Muscle of arm (tissue), 1 donor: ENCODE measurements at regions not wholly inside any gene's neighbourhood (a gene's known extent, or its start where the extent isn't known, plus 50 kb on each side); places are given as distances from the start of the nearest gene placed in this dataset.
"Not testable (repeated sequence)": the region's sequence is repeated elsewhere in the genome, so short reads cannot be mapped to it uniquely, and the experiment has no call there.

Experiments used
- DNase-seq: peaks from one replicate; pipeline ENCODE4 v3.0.0-alpha.2; 2013

GRCh38 chr17:30686538-30687479 is 137.7 kb downstream of the CRLF3 start:
- DNase-seq, result not testable (repeated sequence)

DNA sequence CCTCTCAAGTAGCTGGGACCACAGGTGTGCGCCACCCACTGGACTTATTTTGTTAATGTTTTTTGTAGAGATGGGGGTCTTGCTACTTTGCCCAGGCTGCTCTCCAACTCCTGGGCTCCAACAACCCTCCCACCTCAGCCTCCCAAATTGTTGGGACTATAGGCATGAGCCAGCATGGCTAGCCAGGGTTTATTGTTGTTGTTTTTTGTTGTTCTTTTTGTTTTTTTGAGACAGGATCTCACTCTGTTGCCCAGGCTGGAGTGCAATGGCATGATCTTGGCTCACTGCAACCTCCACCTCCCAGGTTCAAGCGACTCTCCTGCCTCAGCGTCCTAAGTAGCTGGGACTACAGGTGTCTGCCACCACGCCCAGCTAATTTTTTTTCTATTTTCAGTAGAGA is 142.2 kb downstream of the CRLF3 start:
- DNase-seq, result not testable (repeated sequence)

GRCh38 chr17:30680681-30681080 is 143.8 kb downstream of the CRLF3 start:
- DNase-seq, result not testable (repeated sequence)

DNA sequence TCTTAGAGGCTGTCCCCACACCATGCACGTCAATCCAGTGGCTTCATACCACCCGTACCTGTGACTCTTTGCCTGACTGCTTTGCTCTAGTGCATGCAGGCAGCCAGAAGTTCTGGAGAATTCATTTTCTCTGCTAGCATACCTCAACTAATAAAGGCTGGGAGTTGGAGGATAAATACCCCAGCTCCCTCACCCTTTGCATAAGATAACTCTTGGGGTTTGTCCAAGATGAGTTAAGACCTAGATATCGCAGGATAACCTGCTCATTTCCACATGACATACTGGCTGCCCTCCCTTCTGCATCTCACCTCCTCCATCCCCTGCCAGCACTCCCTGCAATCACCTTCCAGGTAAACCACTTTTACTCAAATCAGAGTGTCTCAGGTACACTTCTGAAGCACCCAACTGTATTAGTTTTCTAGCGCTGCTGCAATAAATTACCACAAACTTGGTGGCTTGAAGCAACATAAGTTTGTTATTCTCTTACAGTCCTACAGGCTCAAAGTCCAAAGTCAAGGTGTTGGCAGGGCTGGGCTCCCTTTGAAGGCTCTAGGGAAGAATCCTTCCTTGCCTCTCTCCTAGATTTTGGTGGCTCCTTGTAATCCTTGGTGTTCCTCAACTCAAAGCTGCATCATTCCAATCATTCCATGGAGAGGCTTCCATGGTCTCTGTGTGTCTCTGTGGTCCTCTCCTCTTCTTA is 146.8 kb downstream of the CRLF3 start:
- DNase-seq, result no peak

- not testable (repeated sequence) for DNase-seq
Measured at GRCh38 chr17:30675777-30676492, 148.6 kb downstream of the CRLF3 start.

GRCh38 chr17:30669217-30669649 is 155.3 kb downstream of the CRLF3 start:
- not testable (repeated sequence) for DNase-seq

- DNase-seq, result not testable (repeated sequence)
Measured at GRCh38 chr17:30668360-30669181, 155.9 kb downstream of the CRLF3 start.

DNA sequence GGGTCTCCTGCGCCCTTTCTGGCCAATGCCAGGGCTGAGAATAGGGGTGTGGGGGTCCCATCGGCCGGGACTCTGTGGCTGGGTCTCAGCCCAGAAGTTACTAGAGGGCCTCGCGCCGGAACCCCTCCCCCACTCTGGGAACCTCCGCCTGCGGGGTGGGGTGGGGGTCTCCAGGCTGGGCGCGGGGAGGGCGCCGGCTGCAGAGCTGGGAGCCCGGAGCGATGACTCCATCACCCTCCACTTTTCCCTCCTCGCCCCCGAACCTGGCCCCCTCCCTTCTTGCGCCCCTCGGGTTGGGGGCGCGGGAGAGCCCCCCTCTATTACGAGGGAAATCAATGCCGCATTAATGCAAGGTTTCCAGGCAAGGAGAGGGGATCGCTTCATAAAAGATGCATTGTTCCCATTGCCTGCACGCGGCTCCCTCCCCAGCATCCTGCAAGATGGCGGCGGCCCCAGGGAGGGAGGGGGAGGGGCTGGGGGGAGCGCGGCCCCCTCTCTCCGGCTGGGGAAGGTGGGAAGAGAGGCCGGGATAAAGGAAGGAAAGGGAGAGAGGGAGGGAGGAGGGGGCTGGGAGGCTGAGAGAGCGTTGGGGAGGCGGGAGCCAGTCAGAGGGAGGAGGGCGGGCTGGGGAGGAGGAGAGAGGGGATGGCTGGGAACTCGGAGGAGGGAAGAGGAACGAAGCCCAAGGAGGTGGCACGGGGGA is 156.7 kb downstream of the CRLF3 start:
- peak; percentile 88 for DNase-seq

DNA sequence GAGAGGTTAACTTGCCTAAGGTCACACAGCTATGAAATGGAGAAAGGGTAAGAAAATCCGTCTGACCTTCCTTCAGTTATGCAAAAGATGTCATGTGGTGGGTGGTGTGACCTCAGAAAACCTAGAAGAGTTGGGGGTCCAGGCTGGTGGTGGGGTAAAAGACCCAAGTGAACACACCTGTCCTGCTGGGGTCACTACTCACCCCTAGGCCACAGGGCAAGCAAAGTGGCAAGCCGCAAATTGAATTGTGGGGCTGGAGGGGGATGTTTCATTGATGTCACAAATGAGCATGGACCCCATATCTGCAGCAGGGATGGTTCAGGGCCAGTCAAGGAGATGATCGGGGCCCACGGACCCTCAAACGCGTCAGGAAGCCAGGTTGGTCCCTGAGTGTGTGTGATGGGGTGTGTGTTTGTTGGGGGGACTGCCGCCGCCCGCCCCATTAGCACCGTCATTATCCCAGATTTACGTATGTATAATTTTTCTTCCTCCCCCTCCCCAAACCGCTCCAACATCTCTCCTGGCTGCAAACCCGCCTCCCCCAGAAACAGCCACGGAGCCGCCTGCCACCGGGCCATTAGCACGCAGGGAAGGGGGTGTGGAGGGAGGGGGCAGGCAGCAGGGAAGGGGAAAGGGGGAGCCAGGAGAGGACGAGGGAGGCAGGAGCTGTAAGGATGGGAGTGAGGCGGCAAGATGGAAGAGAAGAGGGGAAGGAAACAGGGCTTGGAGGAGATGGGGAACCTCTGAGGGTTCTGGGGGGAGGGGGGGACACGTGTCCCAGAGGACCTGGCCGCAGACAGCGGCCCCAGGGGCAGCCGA is 157.4 kb downstream of the CRLF3 start:
- DNase-seq, result not testable (repeated sequence)

DNA sequence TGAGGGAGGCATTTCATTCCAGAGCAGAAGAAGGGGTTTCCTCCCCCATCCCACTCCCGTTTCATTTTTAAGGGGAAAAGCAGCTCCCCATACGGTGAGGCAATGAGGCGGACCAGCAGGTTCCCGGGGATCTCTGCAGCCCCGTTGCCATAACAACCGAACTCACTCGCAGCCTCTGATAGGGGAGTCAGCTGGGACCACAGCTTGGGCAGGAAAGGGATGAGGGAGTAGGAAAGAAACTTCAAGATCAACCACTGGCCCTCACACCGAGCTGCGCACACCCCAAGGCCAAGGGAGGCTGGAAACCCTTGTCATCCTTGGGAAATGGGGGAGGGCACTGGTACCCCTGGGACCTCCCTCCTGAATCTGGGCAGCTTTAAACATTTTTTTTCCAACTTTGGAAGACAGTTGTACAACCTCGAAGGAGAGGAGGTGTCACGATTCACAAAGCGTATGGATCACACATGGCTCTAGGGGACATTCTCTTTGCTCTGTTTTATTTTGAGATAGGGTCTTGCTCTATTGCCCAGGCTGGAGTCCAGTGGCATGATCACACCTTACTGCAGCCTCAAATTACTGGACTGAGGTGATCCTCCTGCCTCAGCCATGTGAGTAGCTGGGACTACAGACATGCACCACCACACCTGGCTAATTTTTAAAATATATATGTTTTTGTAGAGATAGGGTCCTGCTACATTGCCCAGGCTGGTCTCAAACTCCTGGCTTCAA is 160.6 kb downstream of the CRLF3 start:
- not testable (repeated sequence) for DNase-seq

DNA sequence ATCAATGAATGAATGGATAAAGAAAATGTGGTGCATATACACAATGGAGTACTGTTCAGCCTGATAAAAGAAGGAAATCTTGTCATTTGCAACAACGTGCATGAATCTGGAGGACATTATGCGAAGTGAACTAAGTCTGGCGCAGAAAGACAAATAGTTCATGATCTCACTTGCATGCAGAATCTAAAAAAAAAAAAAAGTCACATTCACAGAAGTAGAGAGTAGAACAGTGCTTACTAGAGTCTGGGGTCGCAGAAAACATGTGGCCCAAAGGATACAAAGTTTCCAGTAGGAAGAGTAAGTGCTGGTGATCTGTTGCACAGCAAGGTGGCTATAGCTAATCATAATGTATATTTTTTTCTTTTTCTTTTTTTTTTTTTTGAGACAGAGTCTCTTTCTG is 167.3 kb downstream of the CRLF3 start:
- DNase-seq, result not testable (repeated sequence)

DNA sequence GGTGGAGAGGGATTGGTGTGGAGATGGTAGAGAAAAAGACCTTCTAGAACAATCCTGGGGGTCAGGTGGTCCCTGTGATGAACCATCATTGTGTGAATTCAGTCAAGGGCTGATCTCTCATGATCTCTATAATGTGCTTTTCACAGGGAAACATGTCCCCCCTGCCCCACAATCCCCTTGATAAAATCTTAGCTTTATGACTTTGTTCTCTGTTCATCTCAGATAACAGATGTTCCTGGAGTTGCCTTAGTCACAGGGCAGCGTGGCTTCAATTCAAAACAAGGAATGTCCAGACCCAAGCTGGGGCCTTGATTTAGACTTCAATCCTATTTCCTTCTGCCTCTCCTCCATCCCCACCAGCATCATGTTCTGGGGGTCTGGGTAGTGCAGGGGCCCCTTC is 171.5 kb downstream of the CRLF3 start:
- not testable (repeated sequence) for DNase-seq

DNA sequence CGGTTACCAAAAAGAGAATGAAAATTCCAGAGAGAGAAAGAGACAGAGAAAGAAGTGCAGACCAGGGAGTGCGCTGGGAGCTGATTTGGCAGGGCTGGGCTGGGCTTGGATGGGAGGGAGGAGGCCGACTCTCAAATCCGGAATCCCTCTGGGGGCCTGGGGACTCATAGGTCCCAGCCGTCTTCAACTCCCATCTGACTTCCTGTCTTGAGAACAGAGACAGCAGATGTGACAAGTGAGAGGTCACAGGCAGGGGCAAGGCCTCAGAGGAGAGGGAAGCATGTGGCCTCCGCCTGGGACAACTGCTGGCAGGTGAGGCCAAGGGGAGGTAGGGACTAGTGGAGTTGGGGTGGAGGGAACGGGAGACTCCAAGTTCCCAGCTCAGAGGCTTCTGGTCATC is 172.9 kb downstream of the GOSR1 start:
- not testable (repeated sequence) for DNase-seq

GRCh38 chr17:30648015-30648620 is 170.9 kb downstream of the GOSR1 start:
- not testable (repeated sequence) for DNase-seq

DNA sequence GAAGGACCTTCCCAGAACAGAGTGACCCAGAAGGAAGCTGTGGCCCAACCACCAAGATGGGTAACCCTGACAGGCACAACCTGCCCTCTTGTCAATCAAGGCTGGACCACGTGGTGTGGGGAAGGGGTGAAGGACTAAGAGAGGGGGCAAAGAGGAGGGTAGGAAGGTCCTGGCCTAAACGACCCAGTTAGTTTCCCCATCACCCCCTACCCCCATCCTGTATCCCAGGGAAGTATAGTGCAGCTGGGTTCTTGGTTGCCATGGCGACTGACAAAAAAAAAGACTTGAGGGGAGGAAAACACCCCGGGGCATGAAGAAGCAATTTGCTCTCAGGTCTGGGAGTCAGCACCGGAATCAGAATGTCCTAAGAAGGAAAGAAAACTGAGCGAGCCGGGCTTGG is 168.7 kb downstream of the GOSR1 start:
- DNase-seq, result not testable (repeated sequence)

GRCh38 chr17:30644713-30645112 is 167.5 kb downstream of the GOSR1 start:
- not testable (repeated sequence) for DNase-seq

- not testable (repeated sequence) for DNase-seq
Measured at GRCh38 chr17:30644287-30644686, 167.1 kb downstream of the GOSR1 start.

- not testable (repeated sequence) for DNase-seq
Measured at GRCh38 chr17:30641428-30641827, 164.2 kb downstream of the GOSR1 start.
